ENCODE measurements at regions not wholly inside any gene's neighbourhood (a gene's known extent, or its start where the extent isn't known, plus 50 kb on each side); places are given as distances from the start of the nearest gene placed in this dataset.
"Not testable (repeated sequence)": the region's sequence is repeated elsewhere in the genome, so short reads cannot be mapped to it uniquely, and the experiment has no call there.

DNA sequence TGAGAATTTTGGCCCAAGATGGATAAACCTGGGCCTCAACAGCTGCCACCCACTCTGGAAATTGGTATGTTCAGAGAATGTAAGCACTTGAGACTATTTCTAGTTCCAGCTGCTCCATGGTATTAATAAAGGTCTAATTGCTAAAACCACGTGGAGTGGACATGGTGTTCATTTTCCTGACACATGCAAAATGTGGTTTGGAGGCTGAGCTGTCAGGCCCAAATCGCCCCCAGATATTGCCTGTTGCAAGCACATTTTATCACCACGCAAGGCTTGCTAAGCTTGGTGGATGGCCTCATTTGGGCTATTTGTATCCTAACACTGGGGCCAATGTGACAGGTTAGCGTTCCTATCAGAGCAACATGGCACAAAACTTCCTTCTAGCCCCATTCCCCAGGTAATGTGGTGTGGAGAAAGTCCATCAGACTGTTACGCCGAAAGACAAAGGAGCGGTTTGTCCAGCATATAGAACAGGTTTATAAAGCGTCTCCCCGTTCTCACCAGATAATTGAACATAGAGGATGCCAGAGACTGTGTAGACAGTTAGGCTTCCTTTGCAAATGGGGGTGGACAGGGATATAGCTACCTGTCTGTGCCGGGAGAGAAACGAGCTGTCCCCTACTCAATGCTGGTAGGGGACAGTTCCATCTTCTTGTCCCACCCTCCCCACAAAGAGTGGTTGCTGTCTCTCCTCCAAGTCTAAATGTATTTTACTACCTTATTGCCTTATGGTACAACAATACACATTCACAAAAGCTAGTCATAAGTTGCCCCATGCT lies 78.0 kb upstream of the ANKRD1 start:
- Histone ChIP-seq H3K4me3 (no peak overlapping the region), H3K9me3 (replicated peaks) (no peaks in the 10 kb centered on the region), H3K4me1 (no peaks in the 10 kb centered on the region), H3K27me3 (ENCODE audit: low read depth) (no peaks in the 10 kb centered on the region), H3K36me3 (no peaks in the 10 kb centered on the region), H3K27ac (replicated peaks) (no peak overlapping the region)
- TF ChIP-seq, protein P1, sequence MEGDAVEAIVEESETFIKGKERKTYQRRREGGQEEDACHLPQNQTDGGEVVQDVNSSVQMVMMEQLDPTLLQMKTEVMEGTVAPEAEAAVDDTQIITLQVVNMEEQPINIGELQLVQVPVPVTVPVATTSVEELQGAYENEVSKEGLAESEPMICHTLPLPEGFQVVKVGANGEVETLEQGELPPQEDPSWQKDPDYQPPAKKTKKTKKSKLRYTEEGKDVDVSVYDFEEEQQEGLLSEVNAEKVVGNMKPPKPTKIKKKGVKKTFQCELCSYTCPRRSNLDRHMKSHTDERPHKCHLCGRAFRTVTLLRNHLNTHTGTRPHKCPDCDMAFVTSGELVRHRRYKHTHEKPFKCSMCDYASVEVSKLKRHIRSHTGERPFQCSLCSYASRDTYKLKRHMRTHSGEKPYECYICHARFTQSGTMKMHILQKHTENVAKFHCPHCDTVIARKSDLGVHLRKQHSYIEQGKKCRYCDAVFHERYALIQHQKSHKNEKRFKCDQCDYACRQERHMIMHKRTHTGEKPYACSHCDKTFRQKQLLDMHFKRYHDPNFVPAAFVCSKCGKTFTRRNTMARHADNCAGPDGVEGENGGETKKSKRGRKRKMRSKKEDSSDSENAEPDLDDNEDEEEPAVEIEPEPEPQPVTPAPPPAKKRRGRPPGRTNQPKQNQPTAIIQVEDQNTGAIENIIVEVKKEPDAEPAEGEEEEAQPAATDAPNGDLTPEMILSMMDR (IDR thresholded peaks at IDR 0.05; ENCODE audit: borderline replicate concordance) = no peak
- intact Hi-C loops (cut with micrococcal nuclease) = no loop called here
- DNase-seq = no peak

DNA sequence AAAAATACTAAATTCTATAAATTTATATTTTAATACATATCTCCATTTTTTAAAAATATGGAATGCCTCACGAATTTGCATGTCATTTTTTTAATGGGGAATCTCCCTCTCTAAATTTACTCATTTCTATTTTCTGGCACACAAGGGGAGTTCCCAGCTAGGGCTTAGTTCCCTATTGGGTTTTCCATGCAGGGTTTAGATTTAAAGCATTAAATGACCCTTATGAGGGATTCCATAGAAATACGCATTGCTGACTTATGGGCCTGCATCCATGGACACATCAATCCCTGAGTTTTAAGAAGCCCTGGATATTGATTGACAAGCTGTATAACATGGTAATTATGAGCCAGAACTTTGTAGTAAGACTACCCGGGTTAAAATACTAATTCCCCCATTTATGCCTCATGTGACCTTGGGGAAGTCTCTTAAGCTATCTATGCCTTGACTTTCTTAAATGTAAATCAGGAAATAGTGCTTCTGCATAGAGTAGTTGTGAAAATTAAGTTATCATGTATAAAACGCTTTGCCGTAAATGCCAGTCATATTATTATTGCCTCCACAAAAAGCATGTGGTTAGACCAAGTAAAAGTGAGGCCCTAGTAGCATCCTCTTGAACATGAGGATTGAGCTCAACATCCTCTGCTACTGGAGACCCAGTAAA lies 78.8 kb upstream of the ANKRD1 start:
- Histone ChIP-seq H3K27ac (replicated peaks) (no peak overlapping the region), H3K36me3 (no peaks in the 10 kb centered on the region), H3K27me3 (ENCODE audit: low read depth) (no peaks in the 10 kb centered on the region), H3K4me1 (no peaks in the 10 kb centered on the region), H3K9me3 (replicated peaks) (no peaks in the 10 kb centered on the region), H3K4me3 (no peak overlapping the region)
- TF ChIP-seq, protein P1 (IDR thresholded peaks at IDR 0.05; ENCODE audit: borderline replicate concordance) = no peak
- intact Hi-C loops (cut with micrococcal nuclease) = no loop called here
- DNase-seq = no peak

DNA sequence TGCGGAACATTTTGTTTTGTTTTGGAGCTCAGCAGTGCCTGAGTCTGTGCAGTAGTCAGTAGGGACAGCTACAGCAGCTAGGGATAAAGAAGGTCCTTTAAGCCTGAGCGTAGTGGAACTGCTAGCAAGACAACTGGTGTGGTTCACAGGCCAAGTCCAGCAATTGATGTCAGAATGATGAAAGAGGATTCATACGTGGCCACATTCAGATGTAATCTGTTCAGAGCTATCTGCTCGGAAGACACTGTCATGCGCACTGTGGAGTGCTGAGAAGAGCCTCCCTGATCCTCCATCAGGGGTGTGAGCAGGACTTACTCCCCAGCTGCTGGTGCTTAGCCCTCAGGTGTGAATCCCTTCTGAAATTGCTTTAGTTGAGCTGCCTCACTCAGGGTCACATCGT lies 79.6 kb upstream of the ANKRD1 start:
- Histone ChIP-seq H3K36me3 (no peaks in the 10 kb centered on the region), H3K4me1 (no peaks in the 10 kb centered on the region), H3K27ac (replicated peaks) (no peak overlapping the region), H3K4me3 (no peak overlapping the region), H3K27me3 (ENCODE audit: low read depth) (no peaks in the 10 kb centered on the region), H3K9me3 (replicated peaks) (no peaks in the 10 kb centered on the region)
- no peak for DNase-seq
- TF ChIP-seq, protein P1 (IDR thresholded peaks at IDR 0.05; ENCODE audit: borderline replicate concordance) = no peak
- intact Hi-C loops (cut with micrococcal nuclease) = no loop called here

DNA sequence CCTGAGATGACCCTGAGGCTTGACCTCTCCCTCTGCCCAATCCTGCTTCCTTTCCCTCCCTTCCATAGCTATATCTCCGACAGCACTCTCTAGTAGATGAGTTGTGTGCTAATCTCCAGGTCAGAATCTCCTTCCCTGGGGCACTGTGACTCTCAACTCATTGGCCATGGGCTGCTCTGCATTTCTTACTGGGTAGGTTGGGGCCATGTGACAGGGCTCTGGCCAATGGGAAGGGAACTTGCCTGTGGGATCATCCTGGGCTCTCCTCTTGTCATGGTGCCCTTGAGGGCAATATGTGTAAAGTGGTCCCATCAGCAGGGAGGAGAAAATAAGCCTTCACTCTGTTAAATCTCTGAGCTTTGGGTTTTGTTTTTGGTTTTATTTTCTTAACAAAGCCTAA lies 80.1 kb upstream of the ANKRD1 start:
- intact Hi-C loops (cut with micrococcal nuclease) = no loop called here
- H3K27ac ChIP-seq (replicated peaks) = no peak overlapping the region
- H3K9me3 ChIP-seq (replicated peaks) = no peaks in the 10 kb centered on the region

DNA sequence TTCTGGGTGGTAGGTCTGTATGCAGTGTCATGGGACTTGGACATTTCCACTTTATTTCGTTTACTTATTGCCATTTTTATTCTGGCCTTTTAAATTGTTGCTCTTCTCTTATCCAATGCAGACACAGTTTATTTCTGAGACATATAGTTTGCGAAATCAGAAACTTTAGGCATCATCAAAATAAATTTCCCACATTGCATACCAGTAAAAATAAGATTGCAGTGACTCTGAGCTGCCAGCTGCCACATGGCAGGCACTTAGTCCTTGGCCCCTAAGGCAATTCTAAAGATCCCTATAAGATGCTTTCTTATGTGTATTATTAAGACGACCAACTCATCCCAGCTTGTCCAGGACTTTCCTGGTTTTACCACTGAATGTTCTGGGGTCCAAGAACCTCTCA lies 81.8 kb upstream of the ANKRD1 start:
- TF ChIP-seq, protein P1 (IDR thresholded peaks at IDR 0.05; ENCODE audit: borderline replicate concordance) = no peak
- Histone ChIP-seq H3K27me3 (ENCODE audit: low read depth) (no peaks in the 10 kb centered on the region), H3K4me1 (peaks cover 10% of the 10 kb centered on the region), H3K36me3 (no peaks in the 10 kb centered on the region), H3K9me3 (replicated peaks) (no peaks in the 10 kb centered on the region), H3K4me3 (no peak overlapping the region), H3K27ac (replicated peaks) (no peak overlapping the region)
- intact Hi-C loops (cut with micrococcal nuclease) = no loop called here
- no peak for DNase-seq

More for the DNA sequence above, 80.1 kb upstream of the ANKRD1 start:
- no peaks in the 10 kb centered on the region for H3K4me1 ChIP-seq
- H3K27me3 ChIP-seq (ENCODE audit: low read depth) = no peaks in the 10 kb centered on the region
- H3K4me3 ChIP-seq = no peak overlapping the region
- TF ChIP-seq, protein P1 (IDR thresholded peaks at IDR 0.05; ENCODE audit: borderline replicate concordance) = no peak
- no peaks in the 10 kb centered on the region for H3K36me3 ChIP-seq
- DNase-seq = no peak

DNA sequence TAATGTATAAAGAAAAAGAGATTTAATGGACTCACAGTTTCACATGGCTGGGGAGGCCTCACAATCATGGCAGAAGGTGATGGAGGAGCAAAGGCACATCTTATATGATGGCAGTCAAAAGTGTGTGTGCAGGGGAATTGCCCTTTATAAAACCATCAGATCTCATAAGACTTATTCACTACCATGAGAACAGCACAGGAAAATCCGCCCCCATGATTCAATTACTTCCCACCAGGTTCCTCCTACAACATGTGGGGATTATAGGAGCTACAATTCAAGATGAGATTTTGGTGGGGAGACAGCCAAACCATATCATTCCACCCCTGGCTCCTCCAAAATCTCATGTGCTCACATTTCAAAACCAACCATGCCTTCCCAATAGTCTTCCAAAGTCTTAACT lies 82.5 kb upstream of the ANKRD1 start:
- H3K36me3 ChIP-seq; H3K27me3 ChIP-seq (ENCODE audit: low read depth); DNase-seq; H3K4me3 ChIP-seq; H3K27ac ChIP-seq (replicated peaks); H3K9me3 ChIP-seq (replicated peaks); intact Hi-C loops (cut with micrococcal nuclease): not testable (repeated sequence)
- peaks cover 10% of the 10 kb centered on the region for H3K4me1 ChIP-seq

DNA sequence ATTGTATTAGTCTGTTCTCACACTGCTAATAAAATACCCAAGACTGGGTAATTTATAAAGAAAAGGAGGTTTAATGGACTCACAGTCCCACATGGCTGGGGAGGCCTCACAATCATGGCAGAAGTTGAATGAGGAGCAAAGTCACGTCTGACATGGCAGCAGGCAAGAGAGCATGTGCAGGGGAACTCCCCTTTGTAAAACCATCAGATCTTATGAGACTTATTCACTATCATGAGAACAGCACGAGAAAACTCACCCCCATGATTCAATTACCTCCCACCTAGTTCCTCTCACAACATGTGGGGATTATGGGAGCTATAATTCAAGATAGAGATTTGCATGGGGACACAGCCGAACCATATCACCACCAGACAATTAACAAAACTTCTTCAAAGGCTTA lies 84.4 kb upstream of the ANKRD1 start:
- H3K9me3 ChIP-seq (replicated peaks); H3K4me3 ChIP-seq; intact Hi-C loops (cut with micrococcal nuclease); H3K36me3 ChIP-seq; H3K27ac ChIP-seq (replicated peaks); H3K27me3 ChIP-seq (ENCODE audit: low read depth); DNase-seq: not testable (repeated sequence)
- H3K4me1 ChIP-seq = peaks cover 10% of the 10 kb centered on the region
